ENCODE measurements at regions not wholly inside any gene's neighbourhood (a gene's known extent, or its start where the extent isn't known, plus 50 kb on each side); places are given as distances from the start of the nearest gene placed in this dataset.

DNA sequence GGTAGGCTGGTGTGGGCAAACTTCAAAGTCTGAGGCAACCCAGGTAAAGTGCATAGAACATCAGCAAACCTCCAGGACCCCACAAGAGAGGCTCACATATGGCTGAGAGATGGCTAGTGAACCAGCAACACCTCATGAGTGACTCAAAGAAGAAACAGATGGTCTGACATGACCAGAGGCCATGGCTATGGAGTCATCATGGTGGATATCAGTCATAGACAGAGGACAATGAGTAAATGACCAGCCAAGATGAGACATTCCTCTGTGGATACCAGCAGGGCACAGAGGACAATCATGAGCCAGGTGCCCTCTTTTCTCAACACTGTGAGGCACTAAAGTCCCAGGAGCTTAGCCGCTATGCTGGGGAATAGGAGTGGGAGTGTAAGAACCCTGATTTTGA lies 180.8 kb downstream of the RASEF start:
- TF ChIP-seq EP300 (IDR thresholded peaks at IDR 0.05; ENCODE audit: borderline replicate concordance) (no peak), YY1 (IDR thresholded peaks at IDR 0.05; ENCODE audit: low read depth) (no peak), EGR1 (IDR thresholded peaks at IDR 0.05) (no peak), RAD21 (IDR thresholded peaks at IDR 0.05; ENCODE audit: low read depth) (no peak), TAF1 (IDR thresholded peaks at IDR 0.05; ENCODE audit: low read depth) (no peak), CREB1 (IDR thresholded peaks at IDR 0.05; ENCODE audit: low read depth) (no peak), CEBPB (IDR thresholded peaks at IDR 0.05) (no peak), FOXM1 (IDR thresholded peaks at IDR 0.05; ENCODE audit: borderline replicate concordance, low read depth) (no peak)
- TF ChIP-seq, protein P1, sequence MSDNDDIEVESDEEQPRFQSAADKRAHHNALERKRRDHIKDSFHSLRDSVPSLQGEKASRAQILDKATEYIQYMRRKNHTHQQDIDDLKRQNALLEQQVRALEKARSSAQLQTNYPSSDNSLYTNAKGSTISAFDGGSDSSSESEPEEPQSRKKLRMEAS (IDR thresholded peaks at IDR 0.05) = no peak
- TF ChIP-seq, protein P2, sequence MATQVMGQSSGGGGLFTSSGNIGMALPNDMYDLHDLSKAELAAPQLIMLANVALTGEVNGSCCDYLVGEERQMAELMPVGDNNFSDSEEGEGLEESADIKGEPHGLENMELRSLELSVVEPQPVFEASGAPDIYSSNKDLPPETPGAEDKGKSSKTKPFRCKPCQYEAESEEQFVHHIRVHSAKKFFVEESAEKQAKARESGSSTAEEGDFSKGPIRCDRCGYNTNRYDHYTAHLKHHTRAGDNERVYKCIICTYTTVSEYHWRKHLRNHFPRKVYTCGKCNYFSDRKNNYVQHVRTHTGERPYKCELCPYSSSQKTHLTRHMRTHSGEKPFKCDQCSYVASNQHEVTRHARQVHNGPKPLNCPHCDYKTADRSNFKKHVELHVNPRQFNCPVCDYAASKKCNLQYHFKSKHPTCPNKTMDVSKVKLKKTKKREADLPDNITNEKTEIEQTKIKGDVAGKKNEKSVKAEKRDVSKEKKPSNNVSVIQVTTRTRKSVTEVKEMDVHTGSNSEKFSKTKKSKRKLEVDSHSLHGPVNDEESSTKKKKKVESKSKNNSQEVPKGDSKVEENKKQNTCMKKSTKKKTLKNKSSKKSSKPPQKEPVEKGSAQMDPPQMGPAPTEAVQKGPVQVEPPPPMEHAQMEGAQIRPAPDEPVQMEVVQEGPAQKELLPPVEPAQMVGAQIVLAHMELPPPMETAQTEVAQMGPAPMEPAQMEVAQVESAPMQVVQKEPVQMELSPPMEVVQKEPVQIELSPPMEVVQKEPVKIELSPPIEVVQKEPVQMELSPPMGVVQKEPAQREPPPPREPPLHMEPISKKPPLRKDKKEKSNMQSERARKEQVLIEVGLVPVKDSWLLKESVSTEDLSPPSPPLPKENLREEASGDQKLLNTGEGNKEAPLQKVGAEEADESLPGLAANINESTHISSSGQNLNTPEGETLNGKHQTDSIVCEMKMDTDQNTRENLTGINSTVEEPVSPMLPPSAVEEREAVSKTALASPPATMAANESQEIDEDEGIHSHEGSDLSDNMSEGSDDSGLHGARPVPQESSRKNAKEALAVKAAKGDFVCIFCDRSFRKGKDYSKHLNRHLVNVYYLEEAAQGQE (IDR thresholded peaks at IDR 0.05; ENCODE audit: low read depth) = no peak

Measured in Ishikawa (cell line).